ENCODE measurements at regions not wholly inside any gene's neighbourhood (a gene's known extent, or its start where the extent isn't known, plus 50 kb on each side); places are given as distances from the start of the nearest gene placed in this dataset.

GRCh38 chr14:103186909-103187586 lies 63.8 kb downstream of the TNFAIP2 start:
- no peak for TF ChIP-seq CTCF (IDR thresholded peaks at IDR 0.05; ENCODE audit: insufficient read depth, missing control alignments)
- DNase-seq (ENCODE audit: insufficient read length, low spot score), result no peak
- no peak for FAIRE-seq

- FAIRE-seq (no peak), DNase-seq (ENCODE audit: insufficient read length, low spot score) (no peak)
- TF ChIP-seq CTCF (IDR thresholded peaks at IDR 0.05; ENCODE audit: insufficient read depth, missing control alignments), result no peak
These were observed 64.7 kb downstream of the TNFAIP2 start for GRCh38 chr14:103187911-103188310.

- FAIRE-seq, result no peak
- TF ChIP-seq CTCF (IDR thresholded peaks at IDR 0.05; ENCODE audit: insufficient read depth, missing control alignments), result no peak
- no peak for DNase-seq (ENCODE audit: insufficient read length, low spot score)
These were observed 65.7 kb downstream of the TNFAIP2 start for GRCh38 chr14:103188810-103189480.

- no peak for DNase-seq (ENCODE audit: insufficient read length, low spot score)
These were observed 66.5 kb downstream of the TNFAIP2 start for GRCh38 chr14:103189481-103190470.

GRCh38 chr14:103190741-103191140 lies 67.5 kb downstream of the TNFAIP2 start:
- FAIRE-seq, result no peak
- no peak for DNase-seq (ENCODE audit: insufficient read length, low spot score)
- TF ChIP-seq CTCF (IDR thresholded peaks at IDR 0.05; ENCODE audit: insufficient read depth, missing control alignments), result no peak

More at GRCh38 chr14:103189481-103190470, 66.5 kb downstream of the TNFAIP2 start:
- no peak for TF ChIP-seq CTCF (IDR thresholded peaks at IDR 0.05; ENCODE audit: insufficient read depth, missing control alignments)
- FAIRE-seq, result no peak

DNA sequence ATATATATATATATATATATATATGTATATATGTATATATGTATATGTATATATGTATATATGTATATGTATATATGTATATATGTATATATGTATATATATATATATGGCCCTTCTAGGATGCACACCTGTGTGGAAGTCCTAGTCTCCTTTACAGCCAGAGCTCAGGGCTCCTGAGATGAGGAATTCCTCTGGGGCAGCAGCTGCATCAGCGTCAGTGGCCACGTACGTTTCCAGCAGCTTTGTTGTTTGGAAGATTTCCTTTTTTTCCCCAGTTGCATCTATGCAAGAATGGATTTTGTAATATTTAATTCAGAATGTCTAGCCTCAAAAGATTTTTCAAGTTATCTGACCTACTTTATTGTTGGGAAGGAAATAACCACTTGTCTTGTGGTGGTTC lies 68.6 kb downstream of the TNFAIP2 start:
- TF ChIP-seq CTCF (IDR thresholded peaks at IDR 0.05; ENCODE audit: insufficient read depth, missing control alignments), result no peak
- DNase-seq (ENCODE audit: insufficient read length, low spot score) (no peak), FAIRE-seq (no peak)

Measured in D721Med (cell line).